ENCODE measurements at regions not wholly inside any gene's neighbourhood (a gene's known extent, or its start where the extent isn't known, plus 50 kb on each side); places are given as distances from the start of the nearest gene placed in this dataset.

- no peak for DNase-seq (ENCODE audit: low read depth)
Measured at GRCh38 chr7:22676385-22676784, 50.6 kb upstream of the IL6 start.

GRCh38 chr7:22675917-22676343, 51.1 kb upstream of the IL6 start:
- peak; percentile 78 for DNase-seq (ENCODE audit: low read depth)

GRCh38 chr7:22675421-22675820, 51.6 kb upstream of the IL6 start:
- DNase-seq (ENCODE audit: low read depth): no peak

- peak; percentile 80 for DNase-seq (ENCODE audit: low read depth)
Measured at GRCh38 chr7:22672846-22673680, 53.9 kb upstream of the IL6 start.

GRCh38 chr7:22671177-22671879, 55.7 kb upstream of the IL6 start:
- DNase-seq (ENCODE audit: low read depth): no peak

GRCh38 chr7:22670422-22670815, 56.6 kb upstream of the IL6 start:
- DNase-seq (ENCODE audit: low read depth): no peak

- DNase-seq (ENCODE audit: low read depth): no peak
Measured at GRCh38 chr7:22669692-22670421, 57.1 kb upstream of the IL6 start.

GRCh38 chr7:22668971-22669401, 58.0 kb upstream of the IL6 start:
- DNase-seq (ENCODE audit: low read depth): peak; percentile 80

GRCh38 chr7:22667562-22668239, 59.3 kb upstream of the IL6 start:
- DNase-seq (ENCODE audit: low read depth): peak; percentile 88

- DNase-seq (ENCODE audit: low read depth): no peak
Measured at GRCh38 chr7:22667187-22667561, 59.8 kb upstream of the IL6 start.

GRCh38 chr7:22666732-22667131, 60.3 kb upstream of the IL6 start:
- DNase-seq (ENCODE audit: low read depth): peak; percentile 90

- peak; percentile 73 for DNase-seq (ENCODE audit: low read depth)
Measured at GRCh38 chr7:22665923-22666322, 61.1 kb upstream of the IL6 start.

- DNase-seq (ENCODE audit: low read depth): no peak
Measured at GRCh38 chr7:22664988-22665798, 61.8 kb upstream of the IL6 start.

GRCh38 chr7:22663721-22664120, 63.3 kb upstream of the IL6 start:
- DNase-seq (ENCODE audit: low read depth): no peak

GRCh38 chr7:22663357-22663718, 63.7 kb upstream of the IL6 start:
- peak; percentile 53 for DNase-seq (ENCODE audit: low read depth)

GRCh38 chr7:22662556-22663356, 64.2 kb upstream of the IL6 start:
- no peak for DNase-seq (ENCODE audit: low read depth)

GRCh38 chr7:22662036-22662435, 65.0 kb upstream of the IL6 start:
- no peak for DNase-seq (ENCODE audit: low read depth)

- DNase-seq (ENCODE audit: low read depth): no peak
Measured at GRCh38 chr7:22660732-22661131, 66.3 kb upstream of the IL6 start.

GRCh38 chr7:22660293-22660692, 66.7 kb upstream of the IL6 start:
- no peak for DNase-seq (ENCODE audit: low read depth)

GRCh38 chr7:22659741-22660140, 67.3 kb upstream of the IL6 start:
- peak; percentile 41 for DNase-seq (ENCODE audit: low read depth)

Data from RPMI7951 (cell line).